Naive thymus-derived CD8-positive, alpha-beta T cell (primary cell): ENCODE measurements at regions not wholly inside any gene's neighbourhood (a gene's known extent, or its start where the extent isn't known, plus 50 kb on each side); places are given as distances from the start of the nearest gene placed in this dataset.

Source experiments
- ATAC-seq, 2 donors: fragments of 150-1000 bp; cut with Tn5 transposase in 1 of 2; sonication (Bioruptor Pico), chemical (Tn5 transposase) in 1 of 2; 1 replicate in 1 of 2; 2 replicates in 1 of 2; pipeline ENCODE4 v1.10.0; 2021; ENCODE audit warnings: mild to moderate bottlenecking in 2 of 2, moderate library complexity in 2 of 2
- POLR2A ChIA-PET: fragments of 350-600 bp; sonication (Branson Sonifier 250); formaldehyde crosslinking; loops from one replicate; lab custom pipeline; 2021; ENCODE audit warnings: antibody characterized with exemption; lab: Charles Lee
- DNase-seq, 10 donors: peaks; one replicate each; pipeline versions ENCODE4 v3.0.0 to v3.0.0-alpha.2; 2020 to 2022
- H3K27ac Mint-ChIP-seq, 10 donors: one replicate each; pipeline ENCODE4 v1.8.0; 2020 to 2022; ENCODE audit warnings: mild to moderate bottlenecking in 10 of 10, mixed read lengths in 10 of 10, moderate library complexity in 4 of 10, inconsistent platforms in 1 of 10
- H3K27me3 Mint-ChIP-seq, 5 donors: one replicate each; pipeline ENCODE4 v1.8.0; 2021 to 2022; ENCODE audit warnings: mixed read lengths in 5 of 5
- H3K36me3 Mint-ChIP-seq, 3 donors: one replicate each; pipeline ENCODE4 v1.8.0; 2020 to 2022; ENCODE audit warnings: mixed read lengths in 3 of 3, mild to moderate bottlenecking in 2 of 3, inconsistent platforms in 1 of 3
- H3K4me1 Mint-ChIP-seq, 4 donors: one replicate each; pipeline ENCODE4 v1.8.0; 2021 to 2022; ENCODE audit warnings: mixed read lengths in 4 of 4
- H3K4me3 Mint-ChIP-seq, 10 donors: one replicate each; pipeline ENCODE4 v1.8.0; 2020 to 2022; ENCODE audit warnings: mild to moderate bottlenecking in 10 of 10, mixed read lengths in 10 of 10, moderate library complexity in 6 of 10, inconsistent platforms in 1 of 10
- H3K9me3 Mint-ChIP-seq, 9 donors: one replicate each; pipeline ENCODE4 v1.8.0; 2020 to 2022; ENCODE audit warnings: mixed read lengths in 9 of 9, mild to moderate bottlenecking in 3 of 9, inconsistent platforms in 1 of 9, moderate library complexity in 1 of 9

DNA sequence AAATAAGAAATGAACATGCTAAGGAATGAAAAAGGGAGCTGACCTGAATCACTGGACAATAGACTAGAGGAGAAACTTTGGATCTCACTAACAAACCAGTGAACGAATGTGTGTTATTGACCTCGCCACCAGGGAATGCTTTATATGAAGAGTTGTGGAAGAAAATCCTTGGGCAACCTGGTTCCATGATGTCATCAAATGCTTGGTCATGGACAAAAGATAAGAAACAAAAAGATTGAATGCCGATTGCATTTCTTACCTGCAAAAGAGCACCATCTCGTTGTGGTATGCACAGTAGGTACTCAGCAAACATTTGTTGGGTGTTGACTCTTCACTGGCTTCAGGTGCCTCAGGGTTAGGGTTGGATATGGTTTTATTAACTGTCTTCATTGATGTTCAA is 165.2 kb upstream of the TSHZ2 start:
- Mint-ChIP-seq H3K4me3 (no peak overlapping the region), H3K27ac (no peak overlapping the region), H3K4me1 (peaks cover 0 to 2% (median 0%) of the 10 kb centered on the region in 4 donors), H3K36me3 (no peaks in the 10 kb centered on the region), H3K27me3 (peaks cover 14 to 24% (median 18%) of the 10 kb centered on the region in 5 donors), H3K9me3 (no peaks in the 10 kb centered on the region)
- POLR2A ChIA-PET: no interaction called here
- ATAC-seq: no peak
- no peak for DNase-seq

- Mint-ChIP-seq H3K27ac (no peak overlapping the region), H3K27me3 (peaks cover 9 to 18% (median 10%) of the 10 kb centered on the region in 5 donors), H3K4me3 (no peak overlapping the region), H3K4me1 (peaks cover 0 to 2% (median 0%) of the 10 kb centered on the region in 4 donors), H3K36me3 (no peaks in the 10 kb centered on the region), H3K9me3 (no peaks in the 10 kb centered on the region)
- ATAC-seq (no peak), DNase-seq (no peak)
- POLR2A ChIA-PET: no interaction called here
Measured at GRCh38 chr20:52805843-52806242, 166.3 kb upstream of the TSHZ2 start.

DNA sequence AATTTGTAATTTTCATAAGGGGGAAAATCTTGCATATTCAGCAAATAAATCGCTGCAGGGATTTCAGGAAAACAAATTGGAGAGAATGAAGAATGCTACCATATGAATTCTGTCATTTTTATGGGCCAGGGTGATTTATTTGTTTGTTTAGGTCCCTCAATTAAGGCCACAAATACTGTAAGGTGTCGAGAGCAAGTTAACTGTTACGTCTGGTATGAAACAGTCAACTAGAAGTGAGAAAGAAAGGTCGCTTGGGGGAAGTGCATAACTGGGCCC is 166.9 kb upstream of the TSHZ2 start:
- Mint-ChIP-seq H3K27ac (no peak overlapping the region), H3K4me1 (peaks cover 0 to 2% (median 0%) of the 10 kb centered on the region in 4 donors), H3K27me3 (peaks cover 6 to 19% (median 9%) of the 10 kb centered on the region in 5 donors), H3K4me3 (no peak overlapping the region), H3K36me3 (no peaks in the 10 kb centered on the region), H3K9me3 (no peaks in the 10 kb centered on the region)
- ATAC-seq: no peak
- DNase-seq: no peak
- POLR2A ChIA-PET: no interaction called here

DNA sequence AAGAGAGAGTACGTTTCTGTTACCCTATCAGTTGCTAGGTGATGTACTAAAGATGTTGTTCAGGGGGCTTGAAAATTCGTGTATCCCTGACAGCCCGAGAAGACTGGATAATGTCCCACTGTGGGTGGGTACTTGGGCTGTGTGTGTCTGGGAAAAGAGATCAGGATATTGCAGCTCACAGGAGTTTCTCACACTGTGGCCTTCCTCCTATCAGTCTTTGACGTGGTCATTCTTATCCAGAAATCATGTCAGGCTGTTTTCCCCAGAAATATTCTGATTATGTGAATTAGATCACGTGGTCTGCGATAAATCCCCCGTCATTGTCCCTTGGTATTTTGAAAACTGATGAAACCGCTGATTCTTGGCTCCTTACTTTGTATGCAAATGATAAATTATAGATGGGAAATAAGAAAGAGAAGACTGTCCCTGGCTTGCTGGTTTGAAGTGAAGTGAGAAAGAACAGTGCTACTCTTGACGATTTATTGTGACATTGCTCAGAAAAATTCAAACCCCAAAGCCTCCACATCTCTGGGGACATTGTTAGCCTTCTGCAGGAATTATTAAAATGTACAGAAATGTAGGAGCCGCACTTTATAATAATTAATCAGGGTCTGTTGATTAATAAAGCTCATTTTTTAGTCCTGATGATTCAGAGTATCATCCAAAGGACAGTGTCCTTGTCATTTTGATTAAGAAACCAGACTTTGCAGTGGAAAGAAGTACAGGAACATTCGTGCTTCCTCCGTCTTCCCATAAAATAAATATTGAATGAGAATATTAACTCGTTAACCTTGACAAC is 167.5 kb upstream of the TSHZ2 start:
- POLR2A ChIA-PET: no interaction called here
- no peak overlapping the region for H3K27ac Mint-ChIP-seq

DNA sequence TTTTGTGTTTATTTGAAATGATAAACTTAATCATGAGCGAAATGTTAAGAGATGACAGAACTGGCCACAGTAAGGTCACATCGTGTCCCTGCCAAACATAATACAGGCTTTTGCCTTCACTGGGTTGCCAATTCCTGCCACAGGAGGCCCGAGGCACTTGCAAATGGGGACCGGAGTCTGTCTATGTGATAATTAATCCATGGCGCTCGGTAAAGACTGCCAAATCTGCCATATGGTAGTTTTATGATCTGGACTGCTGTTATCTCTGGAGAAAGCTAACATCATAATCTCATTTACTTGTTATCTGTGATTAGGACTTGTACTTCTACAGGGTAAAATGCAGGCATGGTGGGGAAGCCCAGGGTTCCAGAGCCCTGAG is 170.5 kb upstream of the TSHZ2 start:
- no peak for DNase-seq
- ATAC-seq: no peak
- Mint-ChIP-seq H3K4me3 (no peak overlapping the region), H3K4me1 (peaks cover 0 to 5% (median 0%) of the 10 kb centered on the region in 4 donors), H3K27me3 (peaks cover 3 to 8% (median 6%) of the 10 kb centered on the region in 5 donors), H3K27ac (no peak overlapping the region), H3K36me3 (no peaks in the 10 kb centered on the region), H3K9me3 (no peaks in the 10 kb centered on the region)
- POLR2A ChIA-PET: no interaction called here

More for the DNA sequence above, 167.5 kb upstream of the TSHZ2 start:
- DNase-seq: no peak
- no peaks in the 10 kb centered on the region for H3K9me3 Mint-ChIP-seq
- no peak overlapping the region for H3K4me3 Mint-ChIP-seq
- H3K4me1 Mint-ChIP-seq: peaks cover 0 to 2% (median 0%) of the 10 kb centered on the region in 4 donors
- ATAC-seq: no peak
- peaks cover 6 to 19% (median 9%) of the 10 kb centered on the region in 5 donors for H3K27me3 Mint-ChIP-seq
- no peaks in the 10 kb centered on the region for H3K36me3 Mint-ChIP-seq

- Mint-ChIP-seq H3K9me3 (no peaks in the 10 kb centered on the region), H3K36me3 (no peaks in the 10 kb centered on the region), H3K27me3 (peaks cover 0 to 5% (median under 1%) of the 10 kb centered on the region in 5 donors), H3K4me1 (peaks cover 0 to 3% (median 0%) of the 10 kb centered on the region in 4 donors), H3K4me3 (no peak overlapping the region), H3K27ac (peak overlapping the region in 1 of 10 donors; percentile 19)
- no peak for DNase-seq
- ATAC-seq: no peak
- POLR2A ChIA-PET: no interaction called here
Measured at GRCh38 chr20:52800734-52801627, 171.2 kb upstream of the TSHZ2 start.

- no peak overlapping the region for H3K27ac Mint-ChIP-seq
- H3K27me3 Mint-ChIP-seq: peaks cover 0 to 5% (median 1%) of the 10 kb centered on the region in 5 donors
- DNase-seq (no peak), ATAC-seq (no peak)
- POLR2A ChIA-PET: no interaction called here
- H3K4me1 Mint-ChIP-seq: peaks cover 0 to 3% (median 0%) of the 10 kb centered on the region in 4 donors
- H3K36me3 Mint-ChIP-seq: no peaks in the 10 kb centered on the region
- H3K9me3 Mint-ChIP-seq: no peaks in the 10 kb centered on the region
- H3K4me3 Mint-ChIP-seq: no peak overlapping the region
Measured at GRCh38 chr20:52799130-52799529, 173.0 kb upstream of the TSHZ2 start.

DNA sequence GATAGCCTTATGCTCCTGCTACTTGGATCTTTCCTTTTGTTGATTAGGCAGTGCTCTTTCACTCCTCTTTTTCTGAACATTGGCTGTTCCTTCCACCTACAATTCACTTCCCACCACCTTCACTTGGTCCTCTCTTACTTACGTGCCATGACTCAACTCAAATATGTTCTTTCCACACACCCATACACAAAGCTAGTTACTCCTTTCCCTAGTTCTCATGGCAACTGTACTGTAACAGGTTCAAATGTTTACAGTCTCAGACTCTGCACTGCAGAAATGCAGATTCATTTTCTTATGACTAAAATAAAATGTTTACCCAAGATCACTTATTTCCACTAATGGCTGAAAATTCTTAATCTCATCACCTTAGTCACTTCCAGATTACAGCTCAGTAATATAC is 174.0 kb upstream of the TSHZ2 start:
- H3K36me3 Mint-ChIP-seq: no peaks in the 10 kb centered on the region
- POLR2A ChIA-PET: no interaction called here
- peaks cover 0 to 3% (median 0%) of the 10 kb centered on the region in 4 donors for H3K4me1 Mint-ChIP-seq
- no peaks in the 10 kb centered on the region for H3K9me3 Mint-ChIP-seq
- peaks cover 0 to 5% (median 1%) of the 10 kb centered on the region in 5 donors for H3K27me3 Mint-ChIP-seq
- ATAC-seq (no peak), DNase-seq (no peak)
- H3K4me3 Mint-ChIP-seq: no peak overlapping the region
- H3K27ac Mint-ChIP-seq: peak overlapping the region in 1 of 10 donors; percentile 7

- POLR2A ChIA-PET: no interaction called here
- Mint-ChIP-seq H3K4me3 (no peak overlapping the region), H3K27me3 (peaks cover 0 to 3% (median 2%) of the 10 kb centered on the region in 5 donors), H3K4me1 (peaks cover 0 to 3% (median 0%) of the 10 kb centered on the region in 4 donors), H3K27ac (no peak overlapping the region), H3K9me3 (no peaks in the 10 kb centered on the region), H3K36me3 (no peaks in the 10 kb centered on the region)
- no peak for DNase-seq
- no peak for ATAC-seq
Measured at GRCh38 chr20:52794853-52795252, 177.3 kb upstream of the TSHZ2 start.

- Mint-ChIP-seq H3K27ac (no peak overlapping the region), H3K36me3 (no peaks in the 10 kb centered on the region), H3K4me3 (no peak overlapping the region), H3K27me3 (peaks cover 4 to 7% (median 5%) of the 10 kb centered on the region in 5 donors), H3K4me1 (peaks cover 0 to 3% (median 0%) of the 10 kb centered on the region in 4 donors), H3K9me3 (no peaks in the 10 kb centered on the region)
- ATAC-seq: no peak
- POLR2A ChIA-PET: no interaction called here
- DNase-seq: no peak
Measured at GRCh38 chr20:52793339-52793963, 178.7 kb upstream of the TSHZ2 start.

DNA sequence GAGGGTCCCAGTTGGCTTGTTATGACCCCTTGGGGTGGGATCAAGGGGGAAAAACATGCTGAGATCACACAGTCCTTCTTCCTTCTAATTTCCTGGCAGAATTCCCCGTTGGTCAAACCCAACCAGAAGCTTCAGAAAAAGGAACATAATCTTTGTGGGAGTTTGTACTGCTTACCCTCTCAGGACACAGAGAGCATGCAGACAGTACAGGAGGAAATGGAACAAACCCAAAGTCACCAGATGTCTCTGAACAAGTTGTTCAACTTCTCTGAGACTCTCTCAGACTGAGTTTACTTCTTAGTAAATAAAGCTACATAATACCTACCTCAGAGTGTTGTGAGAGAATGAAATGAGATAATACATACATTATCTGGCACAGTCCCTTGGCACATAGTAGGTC is 181.1 kb upstream of the TSHZ2 start:
- H3K4me3 Mint-ChIP-seq: no peak overlapping the region
- peaks cover 8 to 19% (median 10%) of the 10 kb centered on the region in 5 donors for H3K27me3 Mint-ChIP-seq
- POLR2A ChIA-PET: no interaction called here
- H3K9me3 Mint-ChIP-seq: no peaks in the 10 kb centered on the region
- H3K4me1 Mint-ChIP-seq: no peaks in the 10 kb centered on the region
- ATAC-seq: no peak
- no peak overlapping the region for H3K27ac Mint-ChIP-seq
- no peaks in the 10 kb centered on the region for H3K36me3 Mint-ChIP-seq
- DNase-seq: no peak

DNA sequence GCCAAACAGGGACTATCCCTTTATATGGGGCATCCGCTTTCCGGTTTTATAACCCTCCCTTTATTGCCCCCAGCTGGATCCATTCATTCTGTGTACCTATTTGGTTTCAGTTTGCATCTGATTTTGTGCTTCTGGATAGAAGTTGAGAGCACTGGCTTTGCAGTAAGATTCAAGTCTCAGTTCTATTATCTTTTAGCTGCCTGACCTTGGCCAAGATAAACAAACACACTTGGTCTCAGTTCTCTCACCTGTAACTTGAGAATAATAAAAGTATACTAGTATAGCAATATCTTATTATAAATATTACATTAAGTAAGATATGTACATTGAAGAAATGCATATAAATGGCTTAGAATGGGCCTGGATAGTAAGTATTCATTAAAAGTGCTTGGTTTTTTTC is 182.4 kb upstream of the TSHZ2 start:
- H3K9me3 Mint-ChIP-seq: no peaks in the 10 kb centered on the region
- DNase-seq: no peak
- no peaks in the 10 kb centered on the region for H3K4me1 Mint-ChIP-seq
- H3K36me3 Mint-ChIP-seq: no peaks in the 10 kb centered on the region
- POLR2A ChIA-PET: no interaction called here
- no peak overlapping the region for H3K4me3 Mint-ChIP-seq
- peaks cover 8 to 24% (median 13%) of the 10 kb centered on the region in 5 donors for H3K27me3 Mint-ChIP-seq
- H3K27ac Mint-ChIP-seq: no peak overlapping the region
- ATAC-seq: no peak

- DNase-seq (no peak), ATAC-seq (no peak)
- POLR2A ChIA-PET: no interaction called here
- Mint-ChIP-seq H3K27me3 (peaks cover 7 to 24% (median 13%) of the 10 kb centered on the region in 5 donors), H3K4me1 (peaks cover 0 to 3% (median 0%) of the 10 kb centered on the region in 4 donors), H3K36me3 (no peaks in the 10 kb centered on the region), H3K27ac (no peak overlapping the region), H3K9me3 (peaks cover 0 to 3% (median 0%) of the 10 kb centered on the region in 9 donors), H3K4me3 (no peak overlapping the region)
Measured at GRCh38 chr20:52787962-52788361, 184.2 kb upstream of the TSHZ2 start.
